SIG-M5 (cell line): ENCODE measurements at regions not wholly inside any gene's neighbourhood (a gene's known extent, or its start where the extent isn't known, plus 50 kb on each side); places are given as distances from the start of the nearest gene placed in this dataset.
"Not testable (repeated sequence)": the region's sequence is repeated elsewhere in the genome, so short reads cannot be mapped to it uniquely, and the experiment has no call there.

Experiments used
- DNase-seq: peaks from one replicate; lab custom pipeline; 2025; lab: John Stamatoyannopoulos, UW

DNA sequence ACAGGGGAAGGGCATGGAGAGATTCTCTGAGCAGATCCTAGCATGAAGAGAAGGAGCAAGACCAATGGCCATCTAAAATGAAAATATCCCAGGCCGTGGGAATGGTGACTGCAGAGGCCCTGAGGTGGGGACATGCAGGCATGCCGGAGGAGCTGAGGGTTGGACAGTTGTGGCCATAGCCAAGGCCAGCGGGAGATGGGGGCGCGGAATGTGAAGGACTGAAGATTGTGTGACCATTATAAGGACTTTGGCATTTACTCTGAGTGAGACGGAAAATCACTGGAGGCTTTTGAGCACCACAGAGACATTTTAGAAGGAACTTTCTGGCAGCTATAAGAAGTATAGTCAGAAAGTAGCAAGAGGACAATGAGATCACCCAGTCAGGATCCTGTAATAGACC lies 341.1 kb downstream of the SFMBT2 start:
- DNase-seq = no peak

DNA sequence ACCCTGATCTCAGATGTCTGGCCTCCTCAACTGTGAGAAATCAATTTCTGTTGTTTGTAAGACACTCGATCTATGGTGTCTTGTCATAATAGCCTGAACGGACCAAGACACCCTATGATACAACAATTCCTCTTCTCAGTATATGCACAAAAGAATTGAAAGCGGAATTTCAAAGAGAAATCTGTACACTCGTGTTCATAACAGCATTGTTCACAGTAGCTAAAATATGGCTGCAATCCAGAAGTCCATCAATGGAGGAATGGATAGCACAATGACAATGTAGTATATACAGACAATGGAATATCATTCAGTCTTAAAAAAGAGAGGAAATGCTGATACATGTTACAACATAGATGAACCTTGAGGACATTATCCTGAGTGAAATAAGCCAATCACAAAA lies 354.6 kb downstream of the SFMBT2 start:
- no peak for DNase-seq

DNA sequence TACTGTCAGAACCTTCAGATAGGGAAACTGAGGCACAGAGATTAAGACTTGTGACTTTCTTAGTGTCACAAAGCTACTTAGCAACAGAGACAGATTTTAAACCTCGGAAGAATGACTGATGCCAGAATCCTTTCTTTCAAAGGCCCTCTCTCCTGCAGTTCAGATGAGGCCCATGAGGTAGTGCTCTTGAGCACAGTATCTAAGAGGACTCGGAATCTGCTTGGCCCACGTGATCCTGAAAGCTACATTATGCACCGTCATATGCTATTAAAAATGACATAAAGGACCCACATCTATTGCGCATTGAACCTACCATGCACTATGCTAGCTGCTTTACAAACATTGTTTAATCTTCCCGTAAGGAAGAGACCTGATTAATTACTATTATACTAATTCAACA lies 355.9 kb downstream of the SFMBT2 start:
- DNase-seq = no peak

DNA sequence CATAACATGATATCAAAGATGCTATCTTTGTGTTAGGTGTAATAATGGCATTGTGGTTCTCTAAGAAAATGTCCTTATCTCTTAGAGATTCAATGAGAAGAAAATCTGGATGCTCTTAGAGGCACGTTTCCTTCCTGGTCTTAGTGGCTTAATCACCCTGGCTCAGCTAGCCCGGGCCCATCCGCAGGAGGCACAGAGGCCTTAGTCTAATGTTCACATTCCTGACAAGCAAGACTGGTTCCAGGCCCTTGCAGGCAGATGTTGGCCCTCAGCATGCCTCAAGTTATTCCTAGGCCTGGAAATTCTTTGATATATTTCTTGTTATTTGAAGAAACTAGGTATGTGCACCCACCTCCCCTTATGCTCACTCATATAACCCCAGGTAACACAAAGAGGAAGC lies 357.6 kb downstream of the SFMBT2 start:
- no peak for DNase-seq

DNA sequence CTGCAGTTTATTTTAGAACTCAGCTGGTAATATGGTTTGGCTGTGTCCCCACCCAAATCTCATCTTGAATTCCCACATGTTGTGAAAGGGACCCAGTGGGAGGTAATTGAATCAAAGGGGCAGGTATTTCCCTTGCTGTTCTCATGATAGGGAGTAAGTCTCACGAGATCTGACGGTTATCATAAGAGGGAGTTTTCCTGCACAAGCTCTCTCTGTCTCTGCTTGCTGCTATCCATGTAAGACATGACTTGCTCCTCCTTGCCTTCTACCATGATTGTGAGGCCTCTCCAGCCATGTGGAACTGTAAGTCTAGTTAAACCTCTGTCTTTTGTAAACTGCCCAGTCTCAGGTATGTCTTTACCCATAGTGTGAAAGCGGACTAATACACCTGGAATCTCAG lies 360.8 kb downstream of the SFMBT2 start:
- DNase-seq = not testable (repeated sequence)

DNA sequence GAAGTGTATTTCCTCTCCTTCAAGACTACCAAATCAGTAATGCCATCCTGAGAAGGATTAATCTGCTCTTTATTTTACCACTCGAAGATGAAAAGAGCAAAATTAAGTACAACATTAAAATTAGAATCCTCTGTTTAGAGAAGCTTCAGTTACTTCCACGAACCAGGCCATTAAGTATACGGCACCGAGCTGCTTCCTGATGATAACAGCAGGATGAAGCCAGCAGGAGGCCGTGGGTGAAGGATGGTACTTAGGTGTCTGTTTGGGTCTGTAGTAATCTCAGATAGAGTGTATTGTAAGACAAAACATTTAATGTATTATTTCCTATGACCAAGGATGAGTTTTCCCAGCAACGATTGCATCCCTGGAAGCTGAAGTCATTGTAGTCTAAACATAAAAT lies 362.8 kb downstream of the SFMBT2 start:
- no peak for DNase-seq

DNA sequence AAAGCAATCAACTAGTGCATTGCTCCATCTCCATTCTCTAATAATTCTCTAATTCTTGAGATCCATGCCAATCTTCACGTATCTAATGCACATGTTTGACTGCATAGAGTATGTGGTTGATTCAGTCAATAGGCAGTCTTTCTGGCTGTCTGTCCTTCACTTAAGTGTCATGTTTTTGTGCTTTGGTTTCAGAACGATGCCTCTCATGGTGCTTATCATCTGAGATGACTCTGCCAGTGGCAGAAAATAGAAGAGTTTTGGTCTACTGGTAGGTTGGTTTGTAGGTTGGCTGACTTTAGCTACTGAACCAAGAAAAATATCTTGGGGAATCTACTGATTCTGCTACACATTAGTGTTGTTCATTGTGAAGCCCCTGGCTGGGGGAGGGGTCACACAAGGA lies 364.2 kb downstream of the SFMBT2 start:
- DNase-seq = no peak

DNA sequence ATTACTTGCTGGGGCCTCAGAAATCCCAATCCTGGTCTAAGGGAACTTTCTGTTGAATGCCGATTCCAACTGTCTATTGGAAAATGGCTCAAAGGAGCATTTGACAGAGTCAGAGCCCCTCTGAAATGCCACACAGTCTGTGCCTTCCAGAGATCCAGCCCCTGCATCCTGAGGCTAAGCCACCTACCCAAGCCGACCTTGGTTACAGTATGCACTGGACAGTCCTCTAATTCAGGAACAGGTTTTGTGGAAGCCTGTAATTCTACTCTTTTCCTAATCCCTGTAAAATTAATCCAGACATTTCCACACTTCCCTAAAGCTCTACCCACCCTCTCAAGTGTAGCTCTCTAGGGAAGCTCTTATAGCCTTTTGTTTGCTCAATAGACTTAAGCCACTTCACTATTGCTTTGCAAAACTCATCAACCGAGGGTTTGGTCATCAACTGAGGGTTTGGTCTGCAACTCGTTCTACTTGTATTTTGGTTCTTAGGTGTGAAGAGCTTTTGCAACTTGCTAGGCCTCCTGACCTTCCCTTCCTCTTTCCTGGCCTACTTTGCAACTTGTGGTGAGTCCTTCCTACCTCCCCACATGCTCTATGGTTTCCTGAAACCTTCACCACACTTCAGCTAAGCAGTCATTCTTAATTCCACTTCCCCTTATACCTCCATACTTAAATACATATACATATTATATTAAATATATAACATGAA lies 364.8 kb downstream of the SFMBT2 start:
- DNase-seq = peak; percentile 99

DNA sequence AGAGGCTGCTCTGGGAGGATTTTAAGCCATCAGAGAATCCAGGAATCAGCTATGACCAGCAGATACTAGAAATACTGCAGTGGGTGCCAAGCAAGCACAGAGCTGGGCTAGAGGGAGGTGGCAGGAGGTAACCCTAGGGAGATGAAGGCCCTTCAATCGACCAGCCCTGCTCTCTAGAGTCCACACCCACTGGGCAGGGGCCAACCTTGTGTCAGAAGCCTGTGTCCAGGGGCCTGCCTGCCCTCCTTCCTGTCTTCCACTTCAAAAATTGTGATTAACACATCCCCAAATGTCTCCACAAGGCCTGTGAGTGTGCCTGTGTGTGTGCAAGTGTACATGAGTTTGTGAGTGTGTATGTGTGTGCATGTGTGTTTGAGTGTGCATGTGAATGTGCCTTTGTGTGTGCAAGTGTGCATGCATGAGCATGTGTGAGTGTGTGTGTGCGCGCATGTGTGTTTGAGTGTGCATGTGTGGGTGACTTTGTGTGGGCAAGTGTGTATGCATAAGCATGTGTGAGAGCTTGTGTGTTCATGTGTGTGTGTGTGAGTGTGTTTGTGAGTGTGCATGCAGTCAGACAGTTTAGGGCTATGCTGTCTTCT lies 367.7 kb downstream of the SFMBT2 start:
- no peak for DNase-seq

DNA sequence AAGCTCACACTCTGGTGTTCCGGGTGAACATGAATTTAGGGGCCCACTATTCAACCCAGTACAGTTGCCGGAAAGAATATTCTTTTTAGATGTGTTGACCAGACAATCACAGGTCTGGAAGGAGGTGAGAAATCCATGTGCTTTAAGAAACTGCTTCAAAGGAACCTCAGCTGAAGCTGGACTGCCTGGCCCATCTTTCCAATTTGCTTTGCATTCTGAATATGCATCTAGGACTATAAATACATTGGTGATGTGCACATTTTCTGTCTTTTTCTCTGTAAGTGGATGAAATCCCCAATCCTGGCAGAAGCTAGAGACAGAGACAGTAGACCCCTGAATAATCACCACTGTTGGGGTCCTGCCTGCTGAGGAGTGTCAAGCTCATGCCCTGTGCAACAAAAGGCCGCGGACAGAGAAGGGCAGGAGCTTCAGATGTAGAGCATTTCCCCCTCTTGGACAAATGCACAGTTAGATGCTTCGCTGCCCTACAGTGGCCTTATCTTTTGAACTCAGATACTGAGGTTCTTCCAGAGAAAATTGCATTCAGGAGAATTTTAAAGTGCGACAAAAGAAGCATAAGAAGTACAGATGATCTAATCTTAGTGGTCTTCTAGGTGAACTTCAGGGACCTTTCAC lies 368.3 kb downstream of the SFMBT2 start:
- no peak for DNase-seq

DNA sequence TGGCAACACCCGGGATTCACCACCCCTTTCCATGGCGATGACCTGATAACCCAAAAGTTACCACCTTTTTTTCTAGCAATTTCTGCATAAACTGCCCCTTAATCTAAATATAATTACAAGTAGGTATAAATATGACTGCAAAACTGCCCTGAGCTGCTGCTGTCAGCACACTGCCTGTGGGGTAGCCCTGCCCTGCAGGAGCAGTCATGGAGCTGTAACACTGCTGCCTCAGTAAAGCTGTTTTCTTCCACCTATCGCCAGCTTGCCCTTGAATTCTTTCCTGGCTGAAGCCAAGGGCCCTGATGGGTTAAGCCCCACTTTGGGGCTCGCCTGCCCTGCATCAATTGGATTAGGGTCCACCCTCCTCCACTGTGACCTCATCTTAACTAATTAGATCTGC lies 368.8 kb downstream of the SFMBT2 start:
- DNase-seq = no peak

DNA sequence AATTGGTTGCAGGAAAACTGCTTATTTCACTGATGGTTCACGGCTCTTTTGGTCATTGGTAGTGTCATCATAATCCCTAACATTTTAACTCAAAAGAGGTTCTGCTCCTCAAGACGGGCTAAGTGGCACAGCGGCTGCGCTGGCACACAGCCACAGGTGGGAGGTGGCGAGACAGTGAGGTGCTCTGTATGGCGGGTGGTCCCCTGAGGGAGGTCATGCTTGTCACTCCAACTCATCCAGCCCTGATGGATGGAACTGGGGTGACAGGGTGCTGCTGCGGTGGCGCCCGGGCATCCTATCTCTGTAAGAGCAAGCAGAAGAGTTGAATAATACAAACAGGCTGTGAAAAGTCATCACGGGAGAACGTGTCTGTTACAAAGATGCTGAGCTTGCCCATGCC lies 370.2 kb downstream of the SFMBT2 start:
- no peak for DNase-seq

DNA sequence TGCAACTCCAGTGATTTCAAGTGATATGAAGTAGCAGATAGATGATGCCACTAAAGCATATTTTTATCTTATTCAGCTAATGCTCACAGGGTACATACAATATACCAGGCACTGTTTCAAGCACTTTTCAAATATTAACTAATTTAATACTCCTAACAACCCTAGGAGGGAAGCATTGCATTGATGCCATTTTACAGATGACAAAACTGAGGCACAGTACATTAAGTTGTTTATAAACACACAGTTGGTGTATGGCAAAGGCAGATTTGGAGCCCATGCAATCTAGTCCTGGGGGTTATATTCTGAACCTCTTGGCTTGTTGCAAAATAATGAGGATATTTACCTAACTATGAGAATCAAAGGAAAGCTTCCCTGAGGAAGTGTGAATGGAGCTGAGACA lies 371.0 kb downstream of the SFMBT2 start:
- DNase-seq = no peak

DNA sequence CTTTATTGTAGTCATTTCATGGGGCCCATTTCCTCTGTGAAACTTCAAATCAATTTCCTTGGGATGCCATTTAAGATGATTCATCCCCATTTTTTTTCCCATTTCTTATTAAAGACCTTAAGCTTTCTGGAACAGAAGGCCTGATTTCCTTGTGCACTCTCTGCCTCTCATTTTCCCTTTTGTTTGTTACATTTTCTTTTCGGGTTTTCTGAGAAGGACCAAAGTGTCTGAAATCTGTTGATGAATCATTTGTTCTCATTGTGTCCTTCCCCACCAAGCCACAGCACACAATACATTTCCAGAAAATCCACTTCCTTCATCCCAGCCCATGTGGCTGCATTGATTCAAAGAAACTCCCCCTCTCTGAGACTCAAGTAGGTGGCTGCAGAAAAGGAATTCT lies 372.4 kb downstream of the SFMBT2 start:
- no peak for DNase-seq

DNA sequence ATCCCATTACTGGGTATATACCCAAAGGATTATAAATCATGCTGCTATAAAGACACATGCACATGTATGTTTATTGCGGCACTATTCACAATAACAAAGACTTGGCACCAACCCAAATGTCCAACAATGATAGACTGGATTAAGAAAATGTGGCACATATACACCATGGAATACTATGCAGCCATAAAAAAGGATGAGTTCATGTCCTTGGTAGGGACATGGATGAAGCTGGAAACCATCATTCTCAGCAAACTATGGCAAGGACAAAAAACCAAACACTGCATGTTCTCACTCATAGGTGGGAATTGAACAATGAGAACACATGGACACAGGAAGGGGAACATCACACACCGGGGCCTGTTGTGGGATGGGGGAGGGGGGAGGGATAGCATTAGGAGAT lies 373.4 kb downstream of the SFMBT2 start:
- DNase-seq = not testable (repeated sequence)

DNA sequence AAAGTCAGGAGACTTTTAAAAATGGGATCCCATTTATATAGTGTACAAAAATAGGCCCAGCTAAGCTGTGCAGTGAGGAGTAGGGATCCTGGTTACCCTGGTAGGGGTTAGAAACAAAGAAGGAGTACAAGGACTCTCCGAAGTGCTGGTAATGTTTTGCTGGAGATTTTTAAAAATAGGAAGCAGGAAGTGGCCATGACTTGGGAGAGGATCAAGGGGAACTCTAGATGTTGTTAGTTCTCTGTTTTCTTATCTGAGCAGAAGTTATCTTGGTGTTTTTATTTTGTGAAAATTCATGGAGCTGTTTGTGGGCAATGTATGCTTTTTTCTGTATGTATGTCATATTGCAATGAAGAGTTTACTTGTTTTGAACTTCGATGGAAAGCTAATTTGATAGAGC lies 373.9 kb downstream of the SFMBT2 start:
- DNase-seq = no peak

DNA sequence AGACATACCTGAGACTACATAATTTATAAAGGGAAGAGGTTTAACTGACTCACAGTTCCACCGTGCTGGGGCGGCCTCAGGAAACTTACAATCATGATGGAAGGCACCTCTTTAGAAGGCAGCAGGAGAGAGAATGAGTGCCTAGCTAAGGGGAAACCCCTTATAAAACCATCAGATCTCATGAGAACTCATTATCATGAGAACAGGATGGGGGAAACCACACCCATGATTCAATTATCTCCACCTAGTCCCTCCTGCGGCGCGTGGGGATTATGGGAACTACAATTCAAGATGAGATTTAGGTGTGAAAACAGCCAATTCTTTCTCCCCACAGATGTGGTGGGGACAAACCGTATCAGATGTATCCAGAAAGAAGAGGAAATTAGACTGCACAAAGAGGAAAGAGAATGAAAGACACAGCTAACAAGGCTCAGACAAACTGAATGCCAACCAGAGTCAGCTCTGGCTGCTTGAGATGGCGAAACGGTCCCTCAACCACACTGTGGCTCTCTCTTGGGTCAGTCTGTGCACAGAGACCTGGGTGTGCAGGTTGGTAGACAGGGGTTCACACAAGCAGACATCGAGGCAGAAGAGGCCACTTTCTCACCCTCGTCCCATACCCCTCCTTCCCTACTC lies 375.6 kb downstream of the SFMBT2 start:
- no peak for DNase-seq

DNA sequence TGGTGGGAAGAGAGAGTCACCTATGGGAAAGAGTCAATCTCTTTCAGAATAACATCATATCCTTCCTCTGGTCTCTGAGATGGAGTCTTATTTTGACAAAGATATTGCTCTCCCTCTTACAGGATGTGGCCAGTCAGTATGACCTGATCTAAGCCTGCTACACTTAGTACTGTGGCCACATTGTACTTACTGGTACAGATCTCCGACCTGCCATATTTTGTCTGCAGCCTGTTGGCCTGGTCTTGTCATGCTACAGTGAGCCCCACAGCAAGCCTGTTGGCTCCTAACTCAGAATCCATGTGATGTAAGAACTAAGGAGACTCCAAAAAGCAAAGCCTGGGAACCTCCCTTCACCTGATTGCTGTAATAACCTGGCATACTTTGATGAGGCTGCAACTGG lies 377.8 kb downstream of the SFMBT2 start:
- no peak for DNase-seq

DNA sequence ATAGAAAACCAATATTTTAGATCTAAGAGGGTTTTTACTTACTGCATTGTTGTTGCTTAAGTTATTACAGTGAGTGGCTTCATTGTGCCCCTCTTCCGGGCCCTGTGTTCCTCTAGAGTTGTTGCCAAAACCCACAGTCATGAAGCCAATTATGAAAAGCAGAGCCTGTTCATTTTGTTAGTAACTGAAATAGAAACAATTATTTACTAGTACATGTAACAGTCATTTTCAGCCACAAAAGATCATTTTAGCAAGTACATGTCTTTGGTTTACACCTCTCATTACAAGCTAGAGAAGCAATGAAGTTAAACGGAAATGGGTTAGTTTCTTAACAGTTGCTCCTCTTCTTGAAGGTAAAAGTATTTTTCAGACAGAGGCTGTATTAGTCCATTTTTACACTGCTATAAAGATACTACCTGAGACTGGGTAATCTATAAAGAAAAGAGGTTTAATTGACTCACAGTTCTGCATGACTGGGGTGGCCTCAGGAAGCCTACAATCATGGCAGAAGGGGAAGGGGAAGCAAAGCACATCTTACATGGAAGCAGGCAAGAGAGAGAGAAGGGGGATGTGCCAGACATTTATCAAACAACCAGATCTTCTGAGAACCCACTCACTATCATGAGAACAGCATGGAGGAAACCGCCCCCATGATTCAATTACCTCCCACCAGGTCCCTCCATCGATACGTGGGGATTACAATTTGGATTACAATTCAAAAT lies 380.5 kb downstream of the SFMBT2 start:
- no peak for DNase-seq

DNA sequence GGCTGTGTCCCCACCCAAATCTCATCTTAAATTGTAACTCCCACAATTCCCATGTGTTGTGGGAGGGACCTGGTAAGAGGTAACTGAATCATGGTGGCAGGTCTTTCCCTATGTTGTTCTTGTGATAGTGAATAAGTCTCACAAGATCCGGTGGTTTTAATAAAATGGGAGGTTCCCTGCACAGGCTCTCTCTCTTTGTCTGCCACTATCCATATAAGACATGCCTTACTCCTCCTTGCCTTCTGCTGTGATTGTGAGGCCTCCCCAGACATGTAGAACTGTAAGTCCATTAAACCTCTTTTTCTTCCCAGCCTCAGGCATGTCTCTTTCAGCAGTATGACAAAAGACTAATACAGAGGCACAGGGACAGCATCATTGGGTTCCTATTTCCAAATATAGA lies 381.2 kb downstream of the SFMBT2 start:
- no peak for DNase-seq

DNA sequence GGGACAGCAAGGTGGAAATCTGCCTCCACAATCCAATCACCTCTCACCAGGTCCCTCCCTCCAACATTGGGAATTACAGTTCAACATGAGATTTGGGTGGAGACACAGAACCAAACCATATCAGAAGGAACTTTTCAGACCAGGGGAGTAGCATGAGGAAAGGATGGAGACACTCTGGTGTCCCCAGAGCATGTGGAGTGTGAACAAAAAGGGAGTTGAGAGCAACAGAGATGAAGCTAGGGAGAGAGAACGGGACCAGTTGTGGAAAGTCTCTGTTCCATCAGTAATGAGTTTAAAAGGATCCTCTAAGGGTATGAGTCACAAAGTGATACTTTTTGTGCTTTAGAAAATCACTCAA lies 382.0 kb downstream of the SFMBT2 start:
- no peak for DNase-seq

DNA sequence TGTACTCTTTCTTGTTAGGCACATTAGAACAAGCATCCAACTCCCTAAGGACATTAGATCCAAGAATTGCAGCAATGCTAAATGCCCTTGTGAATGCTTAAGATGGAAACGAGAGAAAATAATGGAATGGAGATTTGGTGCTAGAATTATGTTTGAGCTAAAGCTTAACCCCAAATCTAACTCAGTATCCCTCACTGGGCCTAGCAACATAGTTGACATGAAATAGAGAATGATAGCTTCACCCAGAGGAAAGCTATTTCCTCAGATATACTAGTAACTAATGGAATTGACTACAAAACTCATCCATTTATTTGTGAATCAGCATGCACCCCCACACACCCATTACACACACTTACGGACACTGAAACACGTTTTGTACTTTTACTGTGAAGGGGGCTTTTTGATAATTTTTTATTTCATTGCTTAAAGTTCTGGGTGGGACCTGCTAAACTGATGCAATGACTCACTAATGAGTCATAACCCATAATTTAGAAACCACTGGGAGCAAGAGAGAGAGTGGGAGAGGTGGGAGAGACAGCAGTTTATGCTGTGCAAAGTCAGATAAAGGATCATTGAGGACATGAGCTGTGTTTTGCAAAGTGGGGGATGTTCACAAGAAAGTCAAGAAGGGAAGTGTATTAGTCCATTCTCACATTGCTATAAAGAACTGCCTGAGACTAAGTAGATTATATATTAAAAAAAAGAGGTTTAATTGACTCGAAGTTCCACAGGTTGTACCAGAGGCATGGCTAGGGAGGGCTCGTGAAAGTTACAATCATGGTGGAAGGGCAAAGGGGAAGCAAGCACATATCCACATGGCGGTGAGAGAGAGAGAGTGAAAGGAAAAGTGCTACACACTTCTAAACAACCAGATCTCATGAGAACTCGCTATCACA lies 382.7 kb downstream of the SFMBT2 start:
- DNase-seq = peak; percentile 26
